ENCODE measurements at regions not wholly inside any gene's neighbourhood (a gene's known extent, or its start where the extent isn't known, plus 50 kb on each side); places are given as distances from the start of the nearest gene placed in this dataset.

GRCh38 chr3:146382386-146382785 is 87.0 kb downstream of the PLSCR2 start:
- Histone ChIP-seq H3K4me1 (ENCODE audit: low read depth, poor library complexity, severe bottlenecking) (no peaks in the 10 kb centered on the region), H3K9ac (no peak overlapping the region), H3K27me3 (ENCODE audit: insufficient read depth, low read depth) (no peaks in the 10 kb centered on the region), H3K4me2 (no peak overlapping the region), H3K4me3 (IDR thresholded peaks at IDR 0.05; ENCODE audit: insufficient read depth, low read depth, low read length) (no peak overlapping the region), H2AFZ (ENCODE audit: low read depth) (no peak overlapping the region), H3K27ac (no peak overlapping the region), H3K79me2 (ENCODE audit: insufficient read depth, low read depth) (no peaks in the 10 kb centered on the region), H3K36me3 (ENCODE audit: insufficient read depth) (no peaks in the 10 kb centered on the region), H4K20me1 (ENCODE audit: insufficient read depth) (no peaks in the 10 kb centered on the region)
- 0 out of 2 replicates have a peak, but pooled peaks have one; percentile 16 for TF ChIP-seq CTCF (conservative IDR thresholded peaks at IDR 0.05; ENCODE audit: low read depth, low read length)

- no peak for TF ChIP-seq CTCF (conservative IDR thresholded peaks at IDR 0.05; ENCODE audit: low read depth, low read length)
- no peaks in the 10 kb centered on the region for H3K79me2 ChIP-seq (ENCODE audit: insufficient read depth, low read depth)
- no peak overlapping the region for H3K27ac ChIP-seq
- H3K4me3 ChIP-seq (IDR thresholded peaks at IDR 0.05; ENCODE audit: insufficient read depth, low read depth, low read length): no peak overlapping the region
- H3K4me1 ChIP-seq (ENCODE audit: low read depth, poor library complexity, severe bottlenecking): no peaks in the 10 kb centered on the region
- no peak overlapping the region for H2AFZ ChIP-seq (ENCODE audit: low read depth)
- no peak overlapping the region for H3K9ac ChIP-seq
- no peaks in the 10 kb centered on the region for H3K27me3 ChIP-seq (ENCODE audit: insufficient read depth, low read depth)
- H4K20me1 ChIP-seq (ENCODE audit: insufficient read depth): no peaks in the 10 kb centered on the region
- H3K4me2 ChIP-seq: no peak overlapping the region
- H3K36me3 ChIP-seq (ENCODE audit: insufficient read depth): no peaks in the 10 kb centered on the region
Measured at GRCh38 chr3:146380046-146380445, 89.3 kb downstream of the PLSCR2 start.

GRCh38 chr3:146375219-146375618 is 94.1 kb downstream of the PLSCR2 start:
- no peak overlapping the region for H3K27ac ChIP-seq
- no peaks in the 10 kb centered on the region for H3K79me2 ChIP-seq (ENCODE audit: insufficient read depth, low read depth)
- no peaks in the 10 kb centered on the region for H3K36me3 ChIP-seq (ENCODE audit: insufficient read depth)
- no peak overlapping the region for H3K4me3 ChIP-seq (IDR thresholded peaks at IDR 0.05; ENCODE audit: insufficient read depth, low read depth, low read length)
- H2AFZ ChIP-seq (ENCODE audit: low read depth): no peak overlapping the region
- no peak overlapping the region for H3K9ac ChIP-seq
- no peak overlapping the region for H3K4me2 ChIP-seq
- TF ChIP-seq CTCF (conservative IDR thresholded peaks at IDR 0.05; ENCODE audit: low read depth, low read length): no peak
- no peaks in the 10 kb centered on the region for H3K27me3 ChIP-seq (ENCODE audit: insufficient read depth, low read depth)
- no peaks in the 10 kb centered on the region for H3K4me1 ChIP-seq (ENCODE audit: low read depth, poor library complexity, severe bottlenecking)
- no peaks in the 10 kb centered on the region for H4K20me1 ChIP-seq (ENCODE audit: insufficient read depth)

- no peak overlapping the region for H3K27ac ChIP-seq
- no peak overlapping the region for H3K9ac ChIP-seq
- H4K20me1 ChIP-seq (ENCODE audit: insufficient read depth): no peaks in the 10 kb centered on the region
- TF ChIP-seq CTCF (conservative IDR thresholded peaks at IDR 0.05; ENCODE audit: low read depth, low read length): no peak
- no peaks in the 10 kb centered on the region for H3K27me3 ChIP-seq (ENCODE audit: insufficient read depth, low read depth)
- no peaks in the 10 kb centered on the region for H3K4me1 ChIP-seq (ENCODE audit: low read depth, poor library complexity, severe bottlenecking)
- H3K4me3 ChIP-seq (IDR thresholded peaks at IDR 0.05; ENCODE audit: insufficient read depth, low read depth, low read length): no peak overlapping the region
- no peaks in the 10 kb centered on the region for H3K36me3 ChIP-seq (ENCODE audit: insufficient read depth)
- no peak overlapping the region for H2AFZ ChIP-seq (ENCODE audit: low read depth)
- H3K79me2 ChIP-seq (ENCODE audit: insufficient read depth, low read depth): no peaks in the 10 kb centered on the region
- no peak overlapping the region for H3K4me2 ChIP-seq
Measured at GRCh38 chr3:146374146-146374545, 95.2 kb downstream of the PLSCR2 start.

All from KMS-11 (cell line).